WERI-Rb-1 (cell line): ENCODE measurements at regions not wholly inside any gene's neighbourhood (a gene's known extent, or its start where the extent isn't known, plus 50 kb on each side); places are given as distances from the start of the nearest gene placed in this dataset.

Source experiments
- DNase-seq: peaks from one replicate; pipeline ENCODE4 v3.0.0-alpha.2; 2020
- H3K27ac ChIP-seq: fragments of 250-450 bp; sonication (Bioruptor Pico); 2 replicates; pipeline ENCODE4 v1.5.1; 2020; ENCODE audit warnings: mild to moderate bottlenecking, moderate library complexity
- H3K27me3 ChIP-seq: fragments of 250-450 bp; sonication (Bioruptor Pico); 2 replicates; pipeline ENCODE4 v1.5.1; 2021; ENCODE audit warnings: mild to moderate bottlenecking, low read depth, moderate library complexity; ENCODE audit not compliant: insufficient read depth, severe bottlenecking
- H3K36me3 ChIP-seq: fragments of 250-450 bp; sonication (Bioruptor Pico); 2 replicates; pipeline ENCODE4 v1.5.1; 2020; ENCODE audit warnings: mild to moderate bottlenecking, moderate library complexity
- H3K4me3 ChIP-seq: 2 replicates; pipeline ENCODE4 v1.5.1; 2011; ENCODE audit warnings: low read depth, mild to moderate bottlenecking, control low read depth, low read length
- H3K9me3 ChIP-seq: fragments of 250-450 bp; sonication (Bioruptor Pico); 2 replicates; pipeline ENCODE4 v1.5.1; 2021; ENCODE audit warnings: mild to moderate bottlenecking, moderate library complexity; ENCODE audit not compliant: severe bottlenecking
- TF ChIP-seq, protein P1 (sequence below): IDR thresholded peaks from 2 replicates; pipeline ENCODE4 v1.5.1; 2011; ENCODE audit warnings: low read depth, mild to moderate bottlenecking, control low read depth, inconsistent platforms, low read length

GRCh38 chr7:39898867-39899266 is 51.2 kb upstream of the CDK13 start:
- Histone ChIP-seq H3K36me3 (no peaks in the 10 kb centered on the region), H3K27me3 (no peaks in the 10 kb centered on the region), H3K9me3 (no peaks in the 10 kb centered on the region), H3K27ac (no peak overlapping the region), H3K4me3 (no peak overlapping the region)
- TF ChIP-seq, protein P1, sequence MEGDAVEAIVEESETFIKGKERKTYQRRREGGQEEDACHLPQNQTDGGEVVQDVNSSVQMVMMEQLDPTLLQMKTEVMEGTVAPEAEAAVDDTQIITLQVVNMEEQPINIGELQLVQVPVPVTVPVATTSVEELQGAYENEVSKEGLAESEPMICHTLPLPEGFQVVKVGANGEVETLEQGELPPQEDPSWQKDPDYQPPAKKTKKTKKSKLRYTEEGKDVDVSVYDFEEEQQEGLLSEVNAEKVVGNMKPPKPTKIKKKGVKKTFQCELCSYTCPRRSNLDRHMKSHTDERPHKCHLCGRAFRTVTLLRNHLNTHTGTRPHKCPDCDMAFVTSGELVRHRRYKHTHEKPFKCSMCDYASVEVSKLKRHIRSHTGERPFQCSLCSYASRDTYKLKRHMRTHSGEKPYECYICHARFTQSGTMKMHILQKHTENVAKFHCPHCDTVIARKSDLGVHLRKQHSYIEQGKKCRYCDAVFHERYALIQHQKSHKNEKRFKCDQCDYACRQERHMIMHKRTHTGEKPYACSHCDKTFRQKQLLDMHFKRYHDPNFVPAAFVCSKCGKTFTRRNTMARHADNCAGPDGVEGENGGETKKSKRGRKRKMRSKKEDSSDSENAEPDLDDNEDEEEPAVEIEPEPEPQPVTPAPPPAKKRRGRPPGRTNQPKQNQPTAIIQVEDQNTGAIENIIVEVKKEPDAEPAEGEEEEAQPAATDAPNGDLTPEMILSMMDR = no peak
- no peak for DNase-seq
